Activated gamma-delta T cell treated with Interleukin-2 at 50 U/mL for 16 hours (primary cell): ENCODE measurements at regions not wholly inside any gene's neighbourhood (a gene's known extent, or its start where the extent isn't known, plus 50 kb on each side); places are given as distances from the start of the nearest gene placed in this dataset.

Source experiments
- DNase-seq: peaks from one replicate; pipeline ENCODE4 v3.0.0-alpha.2; 2020

GRCh38 chr1:39109644-39110043 is 83.5 kb downstream of the NDUFS5 start:
- DNase-seq: no peak

DNA sequence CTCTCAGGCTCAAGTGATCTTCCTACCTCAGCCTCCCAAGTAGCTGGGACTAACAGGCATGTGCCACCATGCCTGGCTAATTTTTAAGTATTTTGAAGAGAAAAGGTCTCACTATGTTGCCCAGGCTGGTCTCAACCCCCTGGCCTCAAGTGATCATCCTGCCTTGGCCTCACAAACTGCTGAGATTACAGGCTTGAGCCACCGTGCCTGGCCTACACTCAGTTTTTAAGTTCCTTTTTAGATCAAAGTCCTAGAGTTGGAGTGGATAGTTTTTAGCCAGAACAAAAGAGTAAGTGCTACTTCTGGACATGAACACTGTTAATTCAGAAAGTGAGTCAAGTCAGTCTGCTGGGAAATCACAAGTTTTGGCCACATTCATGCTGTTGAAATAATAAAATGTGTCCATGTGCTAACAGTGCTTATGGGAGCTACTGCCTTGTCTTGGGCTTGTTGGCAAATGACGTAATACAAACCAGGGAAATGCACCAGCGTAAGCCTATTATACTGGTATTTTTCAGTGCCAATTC is 84.2 kb downstream of the NDUFS5 start:
- no peak for DNase-seq

DNA sequence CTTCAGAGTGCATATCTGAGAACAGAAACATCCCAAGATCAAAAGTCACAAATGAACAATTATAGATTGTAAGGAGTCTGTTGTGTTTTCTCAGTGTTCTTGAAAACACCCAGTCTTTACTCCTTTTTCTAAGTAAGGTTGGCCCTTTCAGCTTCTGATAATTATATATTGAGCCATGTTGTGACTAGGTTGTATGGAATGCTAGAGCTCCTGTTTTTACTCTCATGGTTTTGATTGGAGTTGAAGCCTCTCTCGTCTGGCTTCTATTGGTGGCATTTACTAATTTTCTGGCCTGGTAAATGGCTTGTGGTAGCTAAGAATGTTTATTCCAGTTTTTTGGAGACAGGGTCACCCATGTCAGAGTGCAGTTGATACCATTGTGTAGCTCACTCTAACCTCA is 84.7 kb downstream of the NDUFS5 start:
- DNase-seq: no peak

GRCh38 chr1:39113109-39113743 is 87.1 kb downstream of the NDUFS5 start:
- DNase-seq: no peak

- DNase-seq: no peak
Observed at GRCh38 chr1:39115271-39116110, 89.0 kb upstream of the MACF1 start.

- DNase-seq: no peak
Observed at GRCh38 chr1:39116116-39116607, 88.3 kb upstream of the MACF1 start.

- no peak for DNase-seq
Observed at GRCh38 chr1:39116860-39117728, 87.4 kb upstream of the MACF1 start.

DNA sequence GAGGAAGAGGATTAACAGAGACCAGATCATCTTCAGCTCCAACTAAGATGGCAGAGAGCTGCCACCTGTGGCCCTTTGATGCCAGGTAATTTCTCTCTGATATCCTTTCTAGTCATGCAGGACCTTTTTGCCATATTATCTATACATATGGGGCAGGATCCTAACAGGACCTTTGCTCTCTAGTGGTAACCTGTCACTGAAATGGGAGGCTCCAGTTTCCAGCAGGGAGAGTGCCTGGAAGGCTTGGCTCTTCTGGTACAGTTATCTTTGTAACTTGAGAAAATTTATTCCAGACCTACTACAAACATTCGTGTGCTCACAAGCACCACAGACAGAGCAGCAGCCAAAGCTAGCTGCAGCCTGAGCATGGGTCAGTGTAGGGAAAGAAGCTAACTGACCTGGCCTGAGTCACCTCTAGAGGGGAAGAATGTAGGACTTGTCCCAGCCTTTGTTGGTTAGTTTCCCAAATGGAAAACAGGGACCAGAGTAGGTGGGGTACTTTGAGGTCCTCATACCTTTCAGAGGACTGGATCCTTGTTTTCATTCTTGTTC is 86.5 kb upstream of the MACF1 start:
- no peak for DNase-seq

DNA sequence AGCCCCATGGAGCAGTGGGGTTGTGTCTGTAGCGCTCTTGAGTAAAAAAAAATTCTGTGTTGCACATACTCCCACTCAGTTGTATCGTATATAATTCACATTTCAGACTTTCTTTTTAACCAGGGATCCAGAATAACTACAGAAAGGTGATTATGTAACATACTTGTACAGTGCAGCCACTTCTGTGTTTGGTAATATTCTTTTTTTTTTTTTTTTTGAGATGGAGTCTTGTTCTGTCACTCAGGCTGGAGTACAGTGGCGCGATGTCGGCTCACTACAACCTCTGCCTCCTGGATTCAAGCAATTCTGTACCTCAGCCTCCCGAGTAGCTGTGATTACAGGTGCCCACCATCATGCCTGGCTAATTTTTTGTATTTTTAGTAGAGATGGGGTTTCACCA is 82.4 kb upstream of the MACF1 start:
- DNase-seq: no peak

DNA sequence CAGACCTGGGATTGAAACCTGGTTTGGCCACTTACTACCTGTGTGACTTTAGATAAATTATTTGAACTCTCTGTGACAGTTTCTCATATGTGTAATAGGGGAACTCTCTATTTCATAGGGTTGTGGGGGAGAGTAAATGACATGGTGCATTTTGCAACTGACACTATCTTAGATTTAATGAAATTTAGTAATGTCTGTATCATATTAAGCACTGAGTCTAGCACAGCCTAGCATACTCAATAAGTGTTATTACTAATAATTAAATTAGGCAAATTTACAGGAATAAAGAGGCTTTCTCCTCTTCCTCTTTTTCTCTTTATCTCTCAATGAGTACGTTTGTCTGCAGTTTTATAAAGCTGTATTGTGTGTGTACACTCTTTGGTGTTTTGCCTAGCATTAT is 80.2 kb upstream of the MACF1 start:
- no peak for DNase-seq

GRCh38 chr1:39127513-39127912 is 77.0 kb upstream of the MACF1 start:
- no peak for DNase-seq

DNA sequence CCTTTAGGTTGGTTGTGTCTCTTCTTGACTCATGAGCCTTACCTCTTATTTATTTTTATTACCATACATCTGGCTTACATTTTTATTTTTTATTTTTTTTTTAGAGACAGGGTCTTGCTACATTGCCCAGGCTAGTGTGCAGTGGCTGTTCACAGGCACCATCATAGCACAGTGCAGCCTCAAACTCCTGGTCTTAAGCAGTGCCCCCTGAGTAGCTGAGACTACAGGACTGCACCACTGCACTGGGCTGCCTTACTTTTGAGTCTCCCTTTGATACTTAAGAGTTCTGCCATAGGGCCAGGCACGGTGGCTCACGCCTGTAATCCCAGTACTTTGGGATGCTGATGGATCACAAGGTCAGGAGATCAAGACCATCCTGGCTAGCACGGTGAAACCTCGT is 76.4 kb upstream of the MACF1 start:
- DNase-seq: no peak

- no peak for DNase-seq
Observed at GRCh38 chr1:39128959-39129358, 75.5 kb upstream of the MACF1 start.

- no peak for DNase-seq
Observed at GRCh38 chr1:39129514-39129913, 75.0 kb upstream of the MACF1 start.

- no peak for DNase-seq
Observed at GRCh38 chr1:39130325-39130724, 74.2 kb upstream of the MACF1 start.

DNA sequence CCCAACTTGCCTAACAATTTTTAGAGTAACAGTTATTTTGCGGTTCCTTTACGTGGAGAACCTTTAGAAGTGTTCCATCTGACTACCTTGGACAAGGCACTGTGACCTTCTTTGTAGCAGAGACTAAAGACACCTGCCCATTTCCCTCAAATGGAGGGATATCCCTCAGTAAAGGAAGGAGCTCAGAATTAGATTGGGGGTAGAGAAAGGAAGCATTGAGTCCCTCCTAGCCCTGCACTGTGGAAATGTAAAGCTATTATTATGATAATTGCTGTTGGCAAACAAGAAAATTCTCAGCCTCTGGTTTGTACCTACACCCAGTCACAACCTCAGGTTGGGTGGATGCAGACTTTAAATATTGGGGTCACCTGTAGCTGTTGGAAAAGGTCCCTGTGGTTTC is 72.6 kb upstream of the MACF1 start:
- DNase-seq: no peak

GRCh38 chr1:39132505-39133339 is 71.8 kb upstream of the MACF1 start:
- no peak for DNase-seq

DNA sequence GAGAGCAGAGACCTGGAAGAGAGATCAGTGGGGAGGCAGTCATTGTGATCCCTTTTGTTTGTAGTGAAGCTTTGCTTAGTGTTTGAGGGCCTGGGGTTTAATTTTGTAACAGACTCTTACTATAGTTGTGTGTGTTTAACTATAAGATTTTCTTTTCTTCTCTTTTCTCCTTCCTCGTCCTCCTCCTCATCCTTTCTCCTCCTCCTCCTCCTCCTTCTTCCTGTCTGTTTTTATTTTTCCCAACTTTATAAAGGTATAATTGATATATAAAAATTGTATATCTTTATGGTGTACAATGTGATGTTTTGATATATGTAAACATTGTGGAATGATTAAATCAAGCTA is 71.2 kb upstream of the MACF1 start:
- no peak for DNase-seq

GRCh38 chr1:39134768-39135333 is 69.6 kb upstream of the MACF1 start:
- no peak for DNase-seq

GRCh38 chr1:39136638-39137037 is 67.9 kb upstream of the MACF1 start:
- no peak for DNase-seq

DNA sequence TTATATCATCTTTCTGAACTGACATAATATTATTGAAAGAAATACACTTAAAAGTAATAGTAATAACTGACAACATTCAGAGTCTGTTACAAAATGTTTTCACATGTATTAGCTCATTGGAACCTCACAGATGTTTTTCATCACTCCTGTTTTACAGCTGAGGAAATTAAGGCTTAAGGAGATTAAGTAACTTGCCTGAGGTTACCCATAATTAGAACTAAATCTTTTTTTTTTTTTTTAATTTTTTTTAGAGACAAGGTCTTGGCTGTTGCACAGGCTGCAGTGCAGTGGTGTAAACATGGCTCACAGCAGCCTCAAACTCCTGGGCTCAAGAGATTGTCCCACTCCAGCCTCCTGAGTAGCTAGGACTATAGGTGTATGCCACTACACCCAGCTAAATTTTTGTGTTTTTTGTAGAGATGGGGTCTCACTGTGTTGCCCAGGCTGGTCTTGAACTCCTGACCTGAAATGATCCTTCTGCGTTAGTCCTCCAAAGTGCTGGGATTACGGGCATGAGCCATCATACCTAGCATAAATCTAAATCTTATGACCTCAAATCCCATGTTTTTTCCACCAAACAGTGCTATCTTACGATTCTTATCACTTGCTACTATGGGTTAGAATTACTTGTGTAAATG is 64.7 kb upstream of the MACF1 start:
- no peak for DNase-seq
